ENCODE measurements at regions not wholly inside any gene's neighbourhood (a gene's known extent, or its start where the extent isn't known, plus 50 kb on each side); places are given as distances from the start of the nearest gene placed in this dataset.

- peak overlapping the region in 1 of 2 donors; percentile 13 for H3K27ac ChIP-seq
- no peak overlapping the region for H3K4me3 ChIP-seq
- no peaks in the 10 kb centered on the region for H3K9me3 ChIP-seq
- no peak for DNase-seq (ENCODE audit: low spot score in 2 of 2)
- H3K4me1 ChIP-seq = no peaks in the 10 kb centered on the region
- no peaks in the 10 kb centered on the region for H3K27me3 ChIP-seq
- H3K36me3 ChIP-seq = no peaks in the 10 kb centered on the region
- intact Hi-C loops (cut with DNase I; ENCODE audit: low total_unique reads) = no loop called here
- TF ChIP-seq POLR2AphosphoS5 (IDR thresholded peaks at IDR 0.05) (no peak), POLR2A (IDR thresholded peaks at IDR 0.05) (no peak), CTCF (IDR thresholded peaks at IDR 0.05) (no peak)
Measured at GRCh38 chr2:62597323-62597722, 91.3 kb upstream of the TMEM17 start.

- Histone ChIP-seq H3K27ac (peak overlapping the region; percentile 8 to 27), H3K27me3 (no peaks in the 10 kb centered on the region), H3K36me3 (no peaks in the 10 kb centered on the region), H3K4me3 (no peak overlapping the region), H3K4me1 (no peaks in the 10 kb centered on the region), H3K9me3 (no peaks in the 10 kb centered on the region)
- intact Hi-C loops (cut with DNase I; ENCODE audit: low total_unique reads) = no loop called here
- TF ChIP-seq POLR2AphosphoS5 (IDR thresholded peaks at IDR 0.05) (no peak), CTCF (IDR thresholded peaks at IDR 0.05) (no peak), POLR2A (IDR thresholded peaks at IDR 0.05) (no peak)
- DNase-seq (ENCODE audit: low spot score in 2 of 2) = no peak
Measured at GRCh38 chr2:62596061-62596921, 90.3 kb upstream of the TMEM17 start.

GRCh38 chr2:62595474-62595873 lies 89.5 kb upstream of the TMEM17 start:
- intact Hi-C loops (cut with DNase I; ENCODE audit: low total_unique reads) = no loop called here
- H3K27ac ChIP-seq = peak overlapping the region; percentile 8 to 22
- no peak for DNase-seq (ENCODE audit: low spot score in 2 of 2)

GRCh38 chr2:62593825-62594224 lies 87.8 kb upstream of the TMEM17 start:
- Histone ChIP-seq H3K27ac (no peak overlapping the region), H3K4me3 (no peak overlapping the region), H3K9me3 (no peaks in the 10 kb centered on the region), H3K4me1 (no peaks in the 10 kb centered on the region), H3K27me3 (no peaks in the 10 kb centered on the region), H3K36me3 (no peaks in the 10 kb centered on the region)
- DNase-seq (ENCODE audit: low spot score in 2 of 2) = no peak
- intact Hi-C loops (cut with DNase I; ENCODE audit: low total_unique reads) = no loop called here
- TF ChIP-seq POLR2AphosphoS5 (IDR thresholded peaks at IDR 0.05) = no peak
- no peak for TF ChIP-seq CTCF (IDR thresholded peaks at IDR 0.05)
- TF ChIP-seq POLR2A (IDR thresholded peaks at IDR 0.05) = no peak

More at GRCh38 chr2:62595474-62595873, 89.5 kb upstream of the TMEM17 start:
- Histone ChIP-seq H3K36me3 (no peaks in the 10 kb centered on the region), H3K4me3 (no peak overlapping the region), H3K9me3 (no peaks in the 10 kb centered on the region), H3K4me1 (no peaks in the 10 kb centered on the region), H3K27me3 (no peaks in the 10 kb centered on the region)
- TF ChIP-seq CTCF (IDR thresholded peaks at IDR 0.05) = no peak
- no peak for TF ChIP-seq POLR2A (IDR thresholded peaks at IDR 0.05)
- TF ChIP-seq POLR2AphosphoS5 (IDR thresholded peaks at IDR 0.05) = no peak

- no peak for TF ChIP-seq CTCF (IDR thresholded peaks at IDR 0.05)
- Histone ChIP-seq H3K9me3 (no peaks in the 10 kb centered on the region), H3K4me3 (no peak overlapping the region), H3K4me1 (no peaks in the 10 kb centered on the region), H3K27me3 (no peaks in the 10 kb centered on the region), H3K36me3 (no peaks in the 10 kb centered on the region), H3K27ac (no peak overlapping the region)
- intact Hi-C loops (cut with DNase I; ENCODE audit: low total_unique reads) = no loop called here
- DNase-seq (ENCODE audit: low spot score in 2 of 2) = no peak
Measured at GRCh38 chr2:62591491-62591890, 85.5 kb upstream of the TMEM17 start.
